Testis (tissue), 2 donors: ENCODE measurements at regions not wholly inside any gene's neighbourhood (a gene's known extent, or its start where the extent isn't known, plus 50 kb on each side); places are given as distances from the start of the nearest gene placed in this dataset.

Experiments used
- DNase-seq: peaks from one replicate; pipeline ENCODE4 v3.0.0-alpha.2; 2019
- H3K27ac ChIP-seq, 2 donors: fragments of 200-600 bp; sonication (generic); one replicate each; pipeline ENCODE4 v1.5.1; 2019
- H3K27me3 ChIP-seq: fragments of 200-600 bp; sonication (generic); one replicate; pipeline ENCODE4 v1.5.1; 2019
- H3K36me3 ChIP-seq: fragments of 200-600 bp; sonication (generic); one replicate; pipeline ENCODE4 v1.5.1; 2017; ENCODE audit warnings: low read depth; ENCODE audit errors: missing control alignments
- H3K4me1 ChIP-seq: fragments of 200-600 bp; sonication (generic); one replicate; pipeline ENCODE4 v1.5.1; 2019
- H3K4me3 ChIP-seq, 2 donors: fragments of 200-600 bp; sonication (generic); one replicate each; pipeline ENCODE4 v1.5.1; 2017 to 2019
- H3K9me3 ChIP-seq: fragments of 200-600 bp; sonication (generic); one replicate; pipeline ENCODE4 v1.5.1; 2017
- POLR2A ChIP-seq: fragments of 450-650 bp; IDR thresholded peaks from one replicate; pipeline ENCODE4 v1.6.1; 2017; ENCODE audit warnings: antibody characterized with exemption, mild to moderate bottlenecking, moderate library complexity
- WGBS, 2 donors: methylation state at CpG; one replicate each; pipeline ENCODE4 v1.1.5; 2018; 5-methylcytosine and 5-hydroxymethylcytosine counted together
- intact Hi-C: fragments of 100-400 bp; cut with DNase I; formaldehyde crosslinking; loops from one replicate; pipeline ENCODE4 v1.15.1; 2023; ENCODE audit warnings: low total_unique reads
- TF ChIP-seq, protein P1 (sequence below), 3 experiments: fragments of 450-650 bp in 2 of 3; fragments of 200-600 bp in 1 of 3; sonication (generic) in 1 of 3; IDR thresholded peaks; one replicate each; pipeline ENCODE4 v1.5.1; 2016 to 2019; ENCODE audit warnings: antibody characterized with exemption in 3 of 3, mild to moderate bottlenecking in 2 of 3, moderate library complexity in 1 of 3

GRCh38 chr15:81497238-81497637 is 123.2 kb upstream of the TMC3 start:
- intact Hi-C loops = no loop called here
- TF ChIP-seq, protein P1, sequence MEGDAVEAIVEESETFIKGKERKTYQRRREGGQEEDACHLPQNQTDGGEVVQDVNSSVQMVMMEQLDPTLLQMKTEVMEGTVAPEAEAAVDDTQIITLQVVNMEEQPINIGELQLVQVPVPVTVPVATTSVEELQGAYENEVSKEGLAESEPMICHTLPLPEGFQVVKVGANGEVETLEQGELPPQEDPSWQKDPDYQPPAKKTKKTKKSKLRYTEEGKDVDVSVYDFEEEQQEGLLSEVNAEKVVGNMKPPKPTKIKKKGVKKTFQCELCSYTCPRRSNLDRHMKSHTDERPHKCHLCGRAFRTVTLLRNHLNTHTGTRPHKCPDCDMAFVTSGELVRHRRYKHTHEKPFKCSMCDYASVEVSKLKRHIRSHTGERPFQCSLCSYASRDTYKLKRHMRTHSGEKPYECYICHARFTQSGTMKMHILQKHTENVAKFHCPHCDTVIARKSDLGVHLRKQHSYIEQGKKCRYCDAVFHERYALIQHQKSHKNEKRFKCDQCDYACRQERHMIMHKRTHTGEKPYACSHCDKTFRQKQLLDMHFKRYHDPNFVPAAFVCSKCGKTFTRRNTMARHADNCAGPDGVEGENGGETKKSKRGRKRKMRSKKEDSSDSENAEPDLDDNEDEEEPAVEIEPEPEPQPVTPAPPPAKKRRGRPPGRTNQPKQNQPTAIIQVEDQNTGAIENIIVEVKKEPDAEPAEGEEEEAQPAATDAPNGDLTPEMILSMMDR (IDR thresholded peaks at IDR 0.05) = no peak
- no peak for TF ChIP-seq POLR2A
- Histone ChIP-seq H3K27me3 (no peaks in the 10 kb centered on the region), H3K36me3 (no peaks in the 10 kb centered on the region), H3K4me1 (no peaks in the 10 kb centered on the region), H3K4me3 (no peak overlapping the region), H3K9me3 (no peaks in the 10 kb centered on the region), H3K27ac (no peak overlapping the region)
- no peak for DNase-seq
- 89 to 91% methylated on average over 6 of the region's 6 CpGs for WGBS, 2 donors

GRCh38 chr15:81495780-81496467 is 121.9 kb upstream of the TMC3 start:
- no peak for TF ChIP-seq POLR2A
- TF ChIP-seq, protein P1 (IDR thresholded peaks at IDR 0.05) = no peak
- no peaks in the 10 kb centered on the region for H3K4me1 ChIP-seq
- no peak for DNase-seq
- H3K27me3 ChIP-seq = no peaks in the 10 kb centered on the region
- no peak overlapping the region for H3K27ac ChIP-seq
- no peaks in the 10 kb centered on the region for H3K9me3 ChIP-seq
- no peaks in the 10 kb centered on the region for H3K36me3 ChIP-seq
- H3K4me3 ChIP-seq = no peak overlapping the region
- WGBS, 2 donors = 68 to 80% methylated on average over 8 of the region's 8 CpGs
- intact Hi-C loops = no loop called here

GRCh38 chr15:81492969-81493645 is 119.1 kb upstream of the TMC3 start:
- no peak for DNase-seq
- intact Hi-C loops = no loop called here
- H3K4me3 ChIP-seq = no peak overlapping the region
- H3K27ac ChIP-seq = no peak overlapping the region
- no peaks in the 10 kb centered on the region for H3K4me1 ChIP-seq
- H3K27me3 ChIP-seq = no peaks in the 10 kb centered on the region
- no peaks in the 10 kb centered on the region for H3K36me3 ChIP-seq
- 93 to 98% methylated on average over 6 of the region's 6 CpGs for WGBS, 2 donors
- H3K9me3 ChIP-seq = no peaks in the 10 kb centered on the region
- no peak for TF ChIP-seq POLR2A

DNA sequence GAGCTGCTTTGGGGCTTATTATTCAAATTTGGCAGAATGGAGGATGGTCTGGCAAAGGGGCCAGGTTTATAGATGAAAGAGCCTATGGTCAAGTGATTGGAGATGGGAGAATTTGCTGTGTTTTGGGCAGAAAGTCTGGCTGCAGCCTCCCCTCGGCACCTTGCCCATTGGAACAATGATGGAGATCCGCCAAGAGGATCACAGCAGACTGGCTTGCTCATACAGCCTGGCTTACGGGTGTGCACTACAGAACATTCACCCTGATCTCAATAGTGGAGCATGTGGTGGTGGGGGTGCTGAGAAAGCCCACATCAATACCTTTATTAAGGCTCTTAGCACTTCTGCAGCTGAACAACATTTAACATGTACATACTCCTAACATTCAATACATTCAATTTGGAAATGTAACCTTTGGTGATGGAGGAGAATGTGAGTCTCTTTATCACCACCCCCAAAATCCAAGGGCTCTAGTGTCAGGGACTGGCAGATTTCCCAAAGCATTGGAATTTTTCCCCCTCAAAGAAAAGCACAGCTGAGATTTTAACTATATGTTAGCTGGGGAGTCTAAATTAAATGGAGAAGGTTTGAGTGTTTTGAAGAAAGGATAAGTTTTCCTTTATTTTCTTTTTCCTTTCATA is 118.4 kb upstream of the TMC3 start:
- H3K4me3 ChIP-seq = no peak overlapping the region
- no peaks in the 10 kb centered on the region for H3K27me3 ChIP-seq
- 72 to 74% methylated on average over 3 of the region's 3 CpGs for WGBS, 2 donors
- H3K36me3 ChIP-seq = no peaks in the 10 kb centered on the region
- intact Hi-C loops = no loop called here
- no peaks in the 10 kb centered on the region for H3K4me1 ChIP-seq
- TF ChIP-seq, protein P1 (IDR thresholded peaks at IDR 0.05) = no peak
- TF ChIP-seq POLR2A = no peak
- no peak overlapping the region for H3K27ac ChIP-seq
- DNase-seq = no peak
- no peaks in the 10 kb centered on the region for H3K9me3 ChIP-seq

DNA sequence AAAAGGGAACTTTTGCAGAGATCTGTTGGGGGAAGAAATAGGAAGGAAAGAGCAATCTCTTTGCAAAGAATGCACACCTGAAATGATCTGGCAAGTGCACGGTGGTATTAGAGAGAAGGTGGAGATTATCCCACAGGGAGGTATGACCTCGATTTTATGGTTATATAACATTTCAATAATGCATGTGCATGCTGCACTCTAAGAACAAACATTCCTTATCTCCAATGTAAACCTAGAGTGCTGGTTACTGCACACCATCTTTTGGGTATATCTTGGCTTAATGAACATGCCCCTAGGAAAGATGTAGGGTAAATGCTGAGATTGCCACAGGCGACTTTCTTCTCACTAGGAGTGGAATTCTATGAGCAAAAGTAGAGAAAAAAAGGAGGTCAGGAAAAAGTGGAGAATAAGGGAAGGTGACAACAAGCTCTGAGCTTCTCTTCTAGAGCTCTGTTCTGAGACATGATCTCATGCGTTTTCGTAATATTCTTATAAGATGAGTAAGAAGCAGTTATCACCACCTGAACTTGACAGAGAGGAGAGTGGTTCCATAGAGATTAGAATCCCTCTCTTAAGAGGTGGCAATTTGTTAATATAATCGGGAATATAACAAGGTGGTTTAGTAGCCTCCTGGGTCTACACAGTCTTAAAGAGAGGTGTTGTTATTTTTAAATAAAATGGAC is 117.5 kb upstream of the TMC3 start:
- no peak for TF ChIP-seq POLR2A
- TF ChIP-seq, protein P1 (IDR thresholded peaks at IDR 0.05) = no peak
- WGBS, 2 donors = 87 to 88% methylated on average over 6 of the region's 6 CpGs
- Histone ChIP-seq H3K9me3 (no peaks in the 10 kb centered on the region), H3K36me3 (no peaks in the 10 kb centered on the region), H3K4me3 (no peak overlapping the region), H3K27ac (no peak overlapping the region), H3K27me3 (no peaks in the 10 kb centered on the region), H3K4me1 (no peaks in the 10 kb centered on the region)
- DNase-seq = no peak
- intact Hi-C loops = no loop called here
